C4-2B (cell line): ENCODE measurements at regions not wholly inside any gene's neighbourhood (a gene's known extent, or its start where the extent isn't known, plus 50 kb on each side); places are given as distances from the start of the nearest gene placed in this dataset.

ENCODE experiments used
- CTCF ChIP-seq: fragments of 450-650 bp; conservative IDR thresholded peaks from 2 replicates; pipeline ENCODE4 v1.5.1; 2017; ENCODE audit warnings: mild to moderate bottlenecking
- ZFX ChIP-seq: fragments of 450-650 bp; IDR thresholded peaks from 2 replicates; pipeline ENCODE4 v1.6.1; 2017

- TF ChIP-seq CTCF, result no peak
- TF ChIP-seq ZFX, result no peak
Observed at GRCh38 chr4:126465341-126465740, 1150.6 kb downstream of the FAT4 start.
